ENCODE measurements at regions not wholly inside any gene's neighbourhood (a gene's known extent, or its start where the extent isn't known, plus 50 kb on each side); places are given as distances from the start of the nearest gene placed in this dataset.

GRCh38 chr5:158300256-158300655 is 441.3 kb upstream of the CLINT1 start (continued):
- no peak for TF ChIP-seq IRF1 (CRISPR knock-in tag; IDR thresholded peaks at IDR 0.05)

GRCh38 chr5:158297002-158297527 is 438.1 kb upstream of the CLINT1 start:
- Mint-ChIP-seq H3K36me3 (peaks cover 7% of the 10 kb centered on the region), H3K4me1 (no peaks in the 10 kb centered on the region), H3K9me3 (peaks cover 18% of the 10 kb centered on the region), H3K27ac (no peak overlapping the region), H3K4me3 (no peak overlapping the region), H3K27me3 (ENCODE audit: low read depth) (no peaks in the 10 kb centered on the region)
- POLR2A ChIA-PET = no interaction called here
- TF ChIP-seq IRF2 (CRISPR knock-in tag; IDR thresholded peaks at IDR 0.05; ENCODE audit: borderline replicate concordance, low read depth) = no peak
- DNase-seq (ENCODE audit: low spot score) (no peak), ATAC-seq (no peak)
- CTCF ChIA-PET = no interaction called here

GRCh38 chr5:158294701-158295100 is 435.8 kb upstream of the CLINT1 start:
- H3K9me3 Mint-ChIP-seq = peaks cover 18% of the 10 kb centered on the region
- DNase-seq (ENCODE audit: low spot score) (no peak), ATAC-seq (no peak)
- peaks cover 7% of the 10 kb centered on the region for H3K36me3 Mint-ChIP-seq
- CTCF ChIA-PET = no interaction called here
- POLR2A ChIA-PET = no interaction called here
- H3K4me3 Mint-ChIP-seq = no peak overlapping the region
- no peak for TF ChIP-seq ZSCAN18 (CRISPR knock-in tag; IDR thresholded peaks at IDR 0.05)
- TF ChIP-seq ZNF317 (CRISPR knock-in tag; IDR thresholded peaks at IDR 0.05; ENCODE audit: borderline replicate concordance, low read depth) = no peak
- no peak for TF ChIP-seq TEAD1 (CRISPR knock-in tag; IDR thresholded peaks at IDR 0.05)
- no peak for TF ChIP-seq FOXJ3 (CRISPR knock-in tag; IDR thresholded peaks at IDR 0.05; ENCODE audit: borderline replicate concordance)
- no peak for TF ChIP-seq AR (CRISPR knock-in tag; IDR thresholded peaks at IDR 0.05)
- TF ChIP-seq ZNF121 (CRISPR knock-in tag; IDR thresholded peaks at IDR 0.05) = no peak
- no peak for TF ChIP-seq ZNF532 (CRISPR knock-in tag; IDR thresholded peaks at IDR 0.05; ENCODE audit: borderline replicate concordance)
- no peak for TF ChIP-seq E2F4 (CRISPR knock-in tag; IDR thresholded peaks at IDR 0.05; ENCODE audit: borderline replicate concordance, low read depth)
- TF ChIP-seq CBFB (CRISPR knock-in tag; IDR thresholded peaks at IDR 0.05; ENCODE audit: low read depth) = no peak
- TF ChIP-seq E2F1 (CRISPR knock-in tag; IDR thresholded peaks at IDR 0.05) = no peak
- TF ChIP-seq SOX15 (CRISPR knock-in tag; IDR thresholded peaks at IDR 0.05) = no peak
- TF ChIP-seq ZMAT4 (CRISPR knock-in tag; IDR thresholded peaks at IDR 0.05) = no peak
- no peaks in the 10 kb centered on the region for H3K27me3 Mint-ChIP-seq (ENCODE audit: low read depth)
- H3K4me1 Mint-ChIP-seq = no peaks in the 10 kb centered on the region
- no peak overlapping the region for H3K27ac Mint-ChIP-seq

Data from WTC11 (cell line).